ENCODE measurements at regions not wholly inside any gene's neighbourhood (a gene's known extent, or its start where the extent isn't known, plus 50 kb on each side); places are given as distances from the start of the nearest gene placed in this dataset.

DNA sequence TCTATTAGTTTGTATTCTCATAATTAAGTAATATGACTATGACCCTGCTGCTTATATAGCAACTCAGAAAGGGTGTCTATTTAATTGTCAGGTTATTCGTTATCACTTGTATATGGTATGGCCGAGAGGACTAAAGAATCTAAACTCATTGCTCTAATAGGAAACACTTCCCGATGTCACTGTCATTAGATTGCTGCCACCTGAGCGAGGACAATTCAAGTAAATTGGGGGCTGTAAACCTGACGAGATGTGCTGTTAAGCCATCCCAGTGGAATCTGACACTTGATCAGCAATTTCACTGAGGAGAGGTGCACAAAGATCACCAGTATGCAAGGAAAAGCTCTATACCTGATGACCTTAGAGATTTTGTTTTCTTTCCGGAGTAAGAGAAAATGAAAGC, 1319.3 kb downstream of the MAT2B start:
- Histone ChIP-seq H3K9me1 (ENCODE audit: control insufficient read depth, extremely low read depth, insufficient read depth, low read length) (no peaks in the 10 kb centered on the region), H4K20me1 (ENCODE audit: control insufficient read depth, extremely low read depth, insufficient read depth, low read length) (no peaks in the 10 kb centered on the region), H3K27me3 (ENCODE audit: control insufficient read depth, extremely low read depth, insufficient read depth, low read length) (no peaks in the 10 kb centered on the region), H3K4me1 (ENCODE audit: control insufficient read depth, extremely low read depth, insufficient read depth, low read length) (no peaks in the 10 kb centered on the region), H2AFZ (ENCODE audit: control insufficient read depth, low read length) (no peak overlapping the region), H3K4me2 (ENCODE audit: control insufficient read depth, extremely low read depth, insufficient read depth, low read depth, low read length) (no peak overlapping the region), H3K9ac (ENCODE audit: control insufficient read depth, extremely low read depth, insufficient read depth, low read length) (no peak overlapping the region), H3K9me3 (ENCODE audit: control insufficient read depth, low read depth, low read length) (no peaks in the 10 kb centered on the region), H3K79me2 (ENCODE audit: control insufficient read depth, insufficient read depth, low read length) (no peaks in the 10 kb centered on the region), H3K36me3 (ENCODE audit: control insufficient read depth in 2 of 2, extremely low read depth in 1 of 2, insufficient read depth in 2 of 2, low read length in 2 of 2) (no peaks in the 10 kb centered on the region), H3K4me3 (ENCODE audit: control insufficient read depth in 2 of 3, extremely low read depth in 1 of 3, insufficient read depth in 2 of 3, low read depth in 1 of 3, low read length in 3 of 3) (no peak overlapping the region), H3K27ac (ENCODE audit: control insufficient read depth, insufficient read depth, low read length) (no peak overlapping the region)
- FAIRE-seq (no peak), DNase-seq (ENCODE audit: low read depth, low spot score) (no peak)
- TF ChIP-seq EZH2 (IDR thresholded peaks at IDR 0.05; ENCODE audit: low read length), result no peak
- TF ChIP-seq, protein P1, sequence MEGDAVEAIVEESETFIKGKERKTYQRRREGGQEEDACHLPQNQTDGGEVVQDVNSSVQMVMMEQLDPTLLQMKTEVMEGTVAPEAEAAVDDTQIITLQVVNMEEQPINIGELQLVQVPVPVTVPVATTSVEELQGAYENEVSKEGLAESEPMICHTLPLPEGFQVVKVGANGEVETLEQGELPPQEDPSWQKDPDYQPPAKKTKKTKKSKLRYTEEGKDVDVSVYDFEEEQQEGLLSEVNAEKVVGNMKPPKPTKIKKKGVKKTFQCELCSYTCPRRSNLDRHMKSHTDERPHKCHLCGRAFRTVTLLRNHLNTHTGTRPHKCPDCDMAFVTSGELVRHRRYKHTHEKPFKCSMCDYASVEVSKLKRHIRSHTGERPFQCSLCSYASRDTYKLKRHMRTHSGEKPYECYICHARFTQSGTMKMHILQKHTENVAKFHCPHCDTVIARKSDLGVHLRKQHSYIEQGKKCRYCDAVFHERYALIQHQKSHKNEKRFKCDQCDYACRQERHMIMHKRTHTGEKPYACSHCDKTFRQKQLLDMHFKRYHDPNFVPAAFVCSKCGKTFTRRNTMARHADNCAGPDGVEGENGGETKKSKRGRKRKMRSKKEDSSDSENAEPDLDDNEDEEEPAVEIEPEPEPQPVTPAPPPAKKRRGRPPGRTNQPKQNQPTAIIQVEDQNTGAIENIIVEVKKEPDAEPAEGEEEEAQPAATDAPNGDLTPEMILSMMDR (optimal IDR thresholded peaks at IDR 0.05 in 1 of 3, IDR thresholded peaks at IDR 0.05 in 1 of 3, conservative IDR thresholded peaks at IDR 0.05 in 1 of 3; ENCODE audit: extremely low read depth in 1 of 3, insufficient read depth in 2 of 3, low read length in 3 of 3), result no peak
- dilution Hi-C loops (cut with MboI; ENCODE audit: extremely low pct_ligation_motif_present, low sequenced_read_pairs), result no loop called here

DNA sequence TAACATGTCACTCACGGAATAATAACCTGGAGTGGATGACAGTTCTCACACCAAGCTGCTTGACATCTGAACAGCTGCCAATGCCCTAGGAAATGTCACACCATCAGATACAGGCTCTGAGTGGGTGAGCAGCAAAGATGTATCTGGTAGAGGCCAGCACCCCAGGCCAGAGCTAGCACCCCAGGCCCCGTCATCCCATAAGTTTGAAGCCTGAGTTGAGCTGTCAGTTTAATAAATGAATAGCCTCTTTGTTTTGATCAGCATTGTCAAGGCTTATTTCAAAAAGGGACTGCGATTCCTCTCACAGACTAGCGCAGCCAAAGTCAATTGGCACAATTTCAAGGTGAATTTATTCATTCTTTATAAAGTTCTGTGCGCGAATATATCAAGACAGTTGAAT, 1327.1 kb downstream of the MAT2B start:
- no peaks in the 10 kb centered on the region for H3K27me3 ChIP-seq (ENCODE audit: control insufficient read depth, extremely low read depth, insufficient read depth, low read length)
- no peak overlapping the region for H3K4me2 ChIP-seq (ENCODE audit: control insufficient read depth, extremely low read depth, insufficient read depth, low read depth, low read length)
- H3K27ac ChIP-seq (ENCODE audit: control insufficient read depth, insufficient read depth, low read length), result no peak overlapping the region
- no peaks in the 10 kb centered on the region for H4K20me1 ChIP-seq (ENCODE audit: control insufficient read depth, extremely low read depth, insufficient read depth, low read length)
- H2AFZ ChIP-seq (ENCODE audit: control insufficient read depth, low read length), result no peak overlapping the region
- no peak for FAIRE-seq
- H3K4me3 ChIP-seq (ENCODE audit: control insufficient read depth in 2 of 3, extremely low read depth in 1 of 3, insufficient read depth in 2 of 3, low read depth in 1 of 3, low read length in 3 of 3), result no peak overlapping the region
- no peaks in the 10 kb centered on the region for H3K9me1 ChIP-seq (ENCODE audit: control insufficient read depth, extremely low read depth, insufficient read depth, low read length)
- no peaks in the 10 kb centered on the region for H3K79me2 ChIP-seq (ENCODE audit: control insufficient read depth, insufficient read depth, low read length)
- H3K4me1 ChIP-seq (ENCODE audit: control insufficient read depth, extremely low read depth, insufficient read depth, low read length), result no peaks in the 10 kb centered on the region
- dilution Hi-C loops (cut with MboI; ENCODE audit: extremely low pct_ligation_motif_present, low sequenced_read_pairs), result no loop called here
- TF ChIP-seq EZH2 (IDR thresholded peaks at IDR 0.05; ENCODE audit: low read length), result no peak
- TF ChIP-seq, protein P1 (optimal IDR thresholded peaks at IDR 0.05 in 1 of 3, IDR thresholded peaks at IDR 0.05 in 1 of 3, conservative IDR thresholded peaks at IDR 0.05 in 1 of 3; ENCODE audit: extremely low read depth in 1 of 3, insufficient read depth in 2 of 3, low read length in 3 of 3), result no peak
- H3K9me3 ChIP-seq (ENCODE audit: control insufficient read depth, low read depth, low read length), result no peaks in the 10 kb centered on the region
- DNase-seq (ENCODE audit: low read depth, low spot score), result no peak
- no peak overlapping the region for H3K9ac ChIP-seq (ENCODE audit: control insufficient read depth, extremely low read depth, insufficient read depth, low read length)
- H3K36me3 ChIP-seq (ENCODE audit: control insufficient read depth in 2 of 2, extremely low read depth in 1 of 2, insufficient read depth in 2 of 2, low read length in 2 of 2), result no peaks in the 10 kb centered on the region

Data from keratinocyte (primary cell).